Hepatocyte (in vitro differentiated cells): ENCODE measurements at regions not wholly inside any gene's neighbourhood (a gene's known extent, or its start where the extent isn't known, plus 50 kb on each side); places are given as distances from the start of the nearest gene placed in this dataset.

ENCODE experiments used
- DNase-seq: peaks from one replicate; pipeline ENCODE4 v3.0.0-alpha.2; 2016; ENCODE audit warnings: low spot score
- H2AFZ ChIP-seq: fragments of 200-600 bp; sonication (generic); 2 replicates; pipeline ENCODE4 v1.6.0; 2016; ENCODE audit warnings: antibody characterized with exemption, mild to moderate bottlenecking
- H3K27ac ChIP-seq: fragments of 200-600 bp; sonication (generic); 2 replicates; pipeline ENCODE4 v1.5.1; 2016; ENCODE audit warnings: mild to moderate bottlenecking
- H3K27me3 ChIP-seq: fragments of 200-600 bp; sonication (generic); 2 replicates; pipeline ENCODE4 v1.6.1; 2016
- H3K36me3 ChIP-seq: fragments of 200-600 bp; sonication (generic); replicated peaks from 2 replicates; pipeline ENCODE4 v1.5.1; 2016; ENCODE audit warnings: low read depth; ENCODE audit not compliant: insufficient read depth
- H3K4me1 ChIP-seq: fragments of 200-600 bp; sonication (generic); 2 replicates; pipeline ENCODE4 v1.5.1; 2016; ENCODE audit warnings: mild to moderate bottlenecking, moderate library complexity; ENCODE audit not compliant: insufficient read depth
- H3K4me2 ChIP-seq: fragments of 200-600 bp; sonication (generic); 2 replicates; pipeline ENCODE4 v1.6.0; 2016
- H3K4me3 ChIP-seq: fragments of 200-600 bp; sonication (generic); 2 replicates; pipeline ENCODE4 v1.5.1; 2016; ENCODE audit warnings: mild to moderate bottlenecking
- H3K79me2 ChIP-seq: fragments of 200-600 bp; sonication (generic); 2 replicates; pipeline ENCODE4 v1.6.0; 2017; ENCODE audit warnings: mild to moderate bottlenecking
- H3K9me2 ChIP-seq: fragments of 200-600 bp; sonication (generic); replicated peaks from 2 replicates; pipeline ENCODE4 v1.6.0; 2017; ENCODE audit warnings: mild to moderate bottlenecking; ENCODE audit not compliant: insufficient read depth
- H3K9me3 ChIP-seq: fragments of 200-600 bp; sonication (generic); 2 replicates; pipeline ENCODE4 v1.5.1; 2016; ENCODE audit warnings: low read depth, mild to moderate bottlenecking
- H4K20me1 ChIP-seq: fragments of 200-600 bp; sonication (generic); 2 replicates; pipeline ENCODE4 v1.6.0; 2016; ENCODE audit warnings: mild to moderate bottlenecking; ENCODE audit not compliant: insufficient read depth, poor library complexity, severe bottlenecking
- EZH2 ChIP-seq: fragments of 200-600 bp; sonication (generic); IDR thresholded peaks from 2 replicates; pipeline ENCODE4 v1.6.1; 2016; ENCODE audit warnings: antibody characterized with exemption, mild to moderate bottlenecking, borderline replicate concordance
- EZH2phosphoT487 ChIP-seq: fragments of 200-600 bp; sonication (generic); IDR thresholded peaks from one replicate; pipeline ENCODE4 v1.6.1; 2018; ENCODE audit warnings: antibody characterized with exemption, mild to moderate bottlenecking, low read depth, moderate library complexity; ENCODE audit not compliant: unreplicated experiment, severe bottlenecking
- WGBS: methylation state at CpG from one replicate; pipeline ENCODE4 v1.1.6; 2016; ENCODE audit warnings: low lambda C conversion rate; ENCODE audit errors: missing lambda C conversion rate; 5-methylcytosine and 5-hydroxymethylcytosine counted together
- TF ChIP-seq, protein P1 (sequence below): fragments of 200-600 bp; sonication (generic); IDR thresholded peaks from 2 replicates; pipeline ENCODE4 v1.5.1; 2016; ENCODE audit warnings: antibody characterized with exemption, mild to moderate bottlenecking; ENCODE audit not compliant: poor library complexity

DNA sequence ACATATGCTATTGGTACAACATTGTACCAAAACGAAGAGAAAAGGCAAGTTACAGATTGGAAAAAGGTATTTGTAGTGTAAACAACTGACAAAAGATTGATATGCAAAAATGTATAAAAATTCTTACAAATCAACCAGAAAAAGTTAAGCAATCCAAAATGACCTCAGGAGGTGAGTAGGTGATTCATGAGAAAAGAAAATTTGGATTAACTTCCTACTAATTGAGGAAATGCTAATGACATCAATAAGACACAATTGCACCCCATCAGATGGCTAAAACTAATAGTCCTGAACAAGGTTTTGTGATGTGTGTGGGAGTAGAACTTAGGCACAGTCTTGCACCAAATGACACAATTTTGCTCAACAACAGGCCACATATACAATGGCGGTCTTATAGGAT is 129.3 kb downstream of the COPS8 start:
- Histone ChIP-seq H3K4me1 (no peaks in the 10 kb centered on the region), H3K9me2 (no peaks in the 10 kb centered on the region), H4K20me1 (no peaks in the 10 kb centered on the region), H3K4me3 (no peak overlapping the region), H3K79me2 (no peaks in the 10 kb centered on the region), H3K36me3 (no peaks in the 10 kb centered on the region), H2AFZ (no peak overlapping the region), H3K27ac (peak overlapping the region; percentile 44), H3K27me3 (no peaks in the 10 kb centered on the region), H3K9me3 (no peaks in the 10 kb centered on the region), H3K4me2 (no peak overlapping the region)
- DNase-seq: no peak
- WGBS: 63% methylated on average over 2 of the region's 2 CpGs
- TF ChIP-seq, protein P1, sequence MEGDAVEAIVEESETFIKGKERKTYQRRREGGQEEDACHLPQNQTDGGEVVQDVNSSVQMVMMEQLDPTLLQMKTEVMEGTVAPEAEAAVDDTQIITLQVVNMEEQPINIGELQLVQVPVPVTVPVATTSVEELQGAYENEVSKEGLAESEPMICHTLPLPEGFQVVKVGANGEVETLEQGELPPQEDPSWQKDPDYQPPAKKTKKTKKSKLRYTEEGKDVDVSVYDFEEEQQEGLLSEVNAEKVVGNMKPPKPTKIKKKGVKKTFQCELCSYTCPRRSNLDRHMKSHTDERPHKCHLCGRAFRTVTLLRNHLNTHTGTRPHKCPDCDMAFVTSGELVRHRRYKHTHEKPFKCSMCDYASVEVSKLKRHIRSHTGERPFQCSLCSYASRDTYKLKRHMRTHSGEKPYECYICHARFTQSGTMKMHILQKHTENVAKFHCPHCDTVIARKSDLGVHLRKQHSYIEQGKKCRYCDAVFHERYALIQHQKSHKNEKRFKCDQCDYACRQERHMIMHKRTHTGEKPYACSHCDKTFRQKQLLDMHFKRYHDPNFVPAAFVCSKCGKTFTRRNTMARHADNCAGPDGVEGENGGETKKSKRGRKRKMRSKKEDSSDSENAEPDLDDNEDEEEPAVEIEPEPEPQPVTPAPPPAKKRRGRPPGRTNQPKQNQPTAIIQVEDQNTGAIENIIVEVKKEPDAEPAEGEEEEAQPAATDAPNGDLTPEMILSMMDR: no peak
- TF ChIP-seq EZH2: no peak
- TF ChIP-seq EZH2phosphoT487: no peak

DNA sequence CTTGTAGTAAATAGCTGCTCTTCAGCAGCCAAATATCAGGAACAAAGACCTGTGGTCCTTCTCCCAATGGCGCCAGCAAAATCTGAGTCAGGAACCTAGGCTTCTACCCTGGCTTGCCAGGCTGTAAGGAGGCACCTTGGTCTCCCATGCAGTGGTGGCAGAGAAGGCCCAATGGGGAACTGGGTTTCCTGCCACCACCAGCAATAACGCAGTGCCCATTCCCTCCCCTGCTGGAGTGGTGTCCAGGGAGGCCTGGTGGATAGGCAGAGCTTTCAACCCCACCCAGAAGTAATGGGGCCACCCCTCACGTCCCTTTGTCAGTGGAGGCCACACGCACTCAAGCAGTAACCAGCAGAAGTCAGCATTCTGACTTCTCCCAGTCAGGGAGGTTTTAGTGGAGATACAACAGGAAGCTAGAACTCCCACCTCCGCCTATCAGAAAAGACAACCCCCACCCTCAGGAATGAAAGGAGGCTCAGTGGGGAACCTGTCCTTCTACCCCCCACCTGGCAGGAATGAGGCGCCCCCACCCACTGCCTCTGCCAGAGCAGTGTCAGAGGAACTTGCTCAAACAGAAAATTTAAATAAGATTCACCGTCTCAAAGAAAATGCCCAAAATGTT is 132.4 kb downstream of the COPS8 start:
- DNase-seq: no peak
- Histone ChIP-seq H3K4me3 (no peak overlapping the region), H3K4me1 (no peaks in the 10 kb centered on the region), H3K4me2 (no peak overlapping the region), H2AFZ (no peak overlapping the region), H3K9me3 (no peaks in the 10 kb centered on the region), H3K36me3 (no peaks in the 10 kb centered on the region), H3K27ac (peak overlapping the region; percentile 52), H3K27me3 (no peaks in the 10 kb centered on the region), H4K20me1 (no peaks in the 10 kb centered on the region), H3K9me2 (no peaks in the 10 kb centered on the region), H3K79me2 (no peaks in the 10 kb centered on the region)
- WGBS: 59% methylated on average over 7 of the region's 7 CpGs
- TF ChIP-seq EZH2 (no peak), EZH2phosphoT487 (no peak)
- TF ChIP-seq, protein P1: no peak

DNA sequence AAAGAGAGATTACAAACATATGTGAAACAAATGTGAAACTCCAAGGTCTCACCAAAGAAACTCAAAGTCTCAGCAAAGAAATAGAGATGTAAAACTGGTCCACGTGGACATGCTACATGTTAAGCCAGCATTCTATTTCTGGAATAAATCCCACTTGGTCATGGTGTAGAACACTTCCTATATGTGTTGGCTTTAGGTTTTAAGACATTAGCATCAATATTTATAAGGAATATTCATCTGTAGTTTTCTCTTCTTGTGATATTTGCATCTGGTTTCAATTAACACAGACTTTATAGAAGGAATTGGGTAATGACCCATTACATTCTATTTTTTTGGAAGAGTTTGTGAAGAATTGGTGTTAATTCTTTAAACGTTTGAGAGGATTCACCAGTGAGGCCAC is 133.1 kb downstream of the COPS8 start:
- no peak for DNase-seq
- no peak overlapping the region for H3K4me3 ChIP-seq
- no peaks in the 10 kb centered on the region for H3K27me3 ChIP-seq
- no peak overlapping the region for H2AFZ ChIP-seq
- H4K20me1 ChIP-seq: no peaks in the 10 kb centered on the region
- 57% methylated on average over 2 of the region's 2 CpGs for WGBS
- H3K4me1 ChIP-seq: no peaks in the 10 kb centered on the region
- no peaks in the 10 kb centered on the region for H3K9me2 ChIP-seq
- H3K9me3 ChIP-seq: no peaks in the 10 kb centered on the region
- no peaks in the 10 kb centered on the region for H3K79me2 ChIP-seq
- H3K27ac ChIP-seq: peak overlapping the region; percentile 52
- TF ChIP-seq, protein P1: no peak
- no peak overlapping the region for H3K4me2 ChIP-seq
- no peaks in the 10 kb centered on the region for H3K36me3 ChIP-seq

DNA sequence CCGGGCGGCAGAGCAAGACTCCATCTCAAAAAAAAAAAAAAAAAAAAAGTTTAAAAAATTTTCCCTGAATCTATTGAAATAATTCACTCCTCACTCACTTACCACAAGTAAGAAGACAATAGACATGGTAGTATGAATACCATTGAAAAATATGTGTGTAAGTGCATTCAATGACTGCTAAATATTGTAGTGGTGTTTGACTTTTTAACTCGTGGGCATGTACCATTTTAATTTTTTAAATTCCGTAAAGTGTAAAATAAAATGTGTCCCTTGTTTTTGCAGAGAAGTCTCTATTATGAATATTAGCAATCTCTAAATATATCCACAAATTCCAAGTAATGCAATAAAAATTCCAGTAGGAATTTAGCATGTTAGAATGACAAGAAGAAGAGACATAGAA is 134.1 kb downstream of the COPS8 start:
- no peaks in the 10 kb centered on the region for H3K79me2 ChIP-seq
- no peak for TF ChIP-seq EZH2
- no peak for TF ChIP-seq EZH2phosphoT487
- TF ChIP-seq, protein P1: no peak
- no peak overlapping the region for H3K4me2 ChIP-seq
- H3K27me3 ChIP-seq: no peaks in the 10 kb centered on the region
- no peak overlapping the region for H2AFZ ChIP-seq
- no peak overlapping the region for H3K4me3 ChIP-seq
- H3K27ac ChIP-seq: no peak overlapping the region
- H3K9me3 ChIP-seq: no peaks in the 10 kb centered on the region
- H3K9me2 ChIP-seq: no peaks in the 10 kb centered on the region
- H4K20me1 ChIP-seq: no peaks in the 10 kb centered on the region
- H3K36me3 ChIP-seq: no peaks in the 10 kb centered on the region
- H3K4me1 ChIP-seq: no peaks in the 10 kb centered on the region
- no peak for DNase-seq
- WGBS: 89% methylated on average over 4 of the region's 4 CpGs
